ENCODE measurements at regions not wholly inside any gene's neighbourhood (a gene's known extent, or its start where the extent isn't known, plus 50 kb on each side); places are given as distances from the start of the nearest gene placed in this dataset.

DNA sequence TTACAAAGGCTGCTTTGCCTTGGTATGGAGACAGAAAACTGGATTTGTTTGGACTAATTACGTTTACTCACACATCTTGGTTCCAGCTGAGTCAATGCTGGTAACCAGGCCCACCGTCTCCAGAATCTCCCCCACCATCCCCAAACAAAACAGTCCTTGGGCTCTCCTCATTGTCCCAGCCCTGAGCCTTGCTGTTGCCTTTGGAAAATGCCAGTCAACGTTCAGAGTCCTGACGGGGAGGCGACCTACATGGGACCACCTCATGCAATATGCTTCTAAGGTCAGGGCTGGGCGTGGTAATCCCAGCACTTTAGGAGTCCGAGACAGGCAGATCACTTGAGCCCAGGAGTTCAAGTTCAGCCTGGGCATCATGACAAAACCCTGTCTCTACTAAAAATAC, 85.2 kb upstream of the IQSEC1 start:
- H3K9me3 ChIP-seq (ENCODE audit: control insufficient read depth, low read length): peaks cover 29% of the 10 kb centered on the region
- H3K36me3 ChIP-seq (ENCODE audit: control insufficient read depth, insufficient read depth, low read length): no peaks in the 10 kb centered on the region
- no peak overlapping the region for H3K9ac ChIP-seq (ENCODE audit: extremely low read depth, low read length, poor library complexity, severe bottlenecking)
- H3K27me3 ChIP-seq (ENCODE audit: control insufficient read depth, insufficient read depth, low read length, poor library complexity, severe bottlenecking): no peaks in the 10 kb centered on the region
- TF ChIP-seq, protein P1, sequence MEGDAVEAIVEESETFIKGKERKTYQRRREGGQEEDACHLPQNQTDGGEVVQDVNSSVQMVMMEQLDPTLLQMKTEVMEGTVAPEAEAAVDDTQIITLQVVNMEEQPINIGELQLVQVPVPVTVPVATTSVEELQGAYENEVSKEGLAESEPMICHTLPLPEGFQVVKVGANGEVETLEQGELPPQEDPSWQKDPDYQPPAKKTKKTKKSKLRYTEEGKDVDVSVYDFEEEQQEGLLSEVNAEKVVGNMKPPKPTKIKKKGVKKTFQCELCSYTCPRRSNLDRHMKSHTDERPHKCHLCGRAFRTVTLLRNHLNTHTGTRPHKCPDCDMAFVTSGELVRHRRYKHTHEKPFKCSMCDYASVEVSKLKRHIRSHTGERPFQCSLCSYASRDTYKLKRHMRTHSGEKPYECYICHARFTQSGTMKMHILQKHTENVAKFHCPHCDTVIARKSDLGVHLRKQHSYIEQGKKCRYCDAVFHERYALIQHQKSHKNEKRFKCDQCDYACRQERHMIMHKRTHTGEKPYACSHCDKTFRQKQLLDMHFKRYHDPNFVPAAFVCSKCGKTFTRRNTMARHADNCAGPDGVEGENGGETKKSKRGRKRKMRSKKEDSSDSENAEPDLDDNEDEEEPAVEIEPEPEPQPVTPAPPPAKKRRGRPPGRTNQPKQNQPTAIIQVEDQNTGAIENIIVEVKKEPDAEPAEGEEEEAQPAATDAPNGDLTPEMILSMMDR (conservative IDR thresholded peaks at IDR 0.05): no peak
- no peak overlapping the region for H3K4me3 ChIP-seq (ENCODE audit: low read length)
- H3K36me3 Mint-ChIP-seq (ENCODE audit: low read depth): peaks cover 4% of the 10 kb centered on the region
- H3K27ac ChIP-seq (ENCODE audit: low read depth, low read length): peak overlapping the region; percentile 19
- H3K27me3 Mint-ChIP-seq (ENCODE audit: insufficient read depth): no peaks in the 10 kb centered on the region
- DNase-seq: no peak
- H3K9me3 Mint-ChIP-seq: peaks cover 28% of the 10 kb centered on the region
- H3K27ac Mint-ChIP-seq: peak overlapping the region; percentile 87
- no peak overlapping the region for H3K4me3 Mint-ChIP-seq
- 67 to 82% methylated on average over 3 to 7 of the region's 7 CpGs for WGBS, 2 experiments (ENCODE audit: insufficient coverage in 1 of 2, insufficient read length in 1 of 2)
- H3K4me1 ChIP-seq (ENCODE audit: control insufficient read depth, insufficient read depth, low read length): peaks cover 8% of the 10 kb centered on the region
- H3K4me1 Mint-ChIP-seq: peaks cover 33% of the 10 kb centered on the region

DNA sequence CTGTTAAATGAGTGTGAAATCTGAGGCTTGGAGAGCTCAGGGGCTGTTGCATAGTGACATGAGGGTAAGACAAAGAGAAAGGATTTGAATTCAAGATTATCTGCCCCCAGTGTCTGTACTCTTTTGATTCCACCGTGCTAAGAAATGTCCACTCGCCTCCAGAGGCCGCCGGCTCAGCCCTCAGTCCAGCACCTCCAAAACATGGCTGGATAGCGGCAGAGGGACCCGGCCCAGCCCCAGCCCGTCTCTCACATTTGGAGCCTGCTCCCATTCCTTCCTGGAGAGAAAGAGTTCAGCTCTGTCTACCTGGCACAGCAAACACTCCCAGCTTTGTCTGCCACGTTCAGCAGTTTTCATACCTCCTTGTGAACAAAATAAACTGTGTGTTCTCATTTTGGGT, 84.8 kb upstream of the IQSEC1 start:
- TF ChIP-seq, protein P1 (conservative IDR thresholded peaks at IDR 0.05): no peak
- H3K9me3 Mint-ChIP-seq: peaks cover 28% of the 10 kb centered on the region
- 80 to 85% methylated on average over 7 to 8 of the region's 8 CpGs for WGBS, 2 experiments (ENCODE audit: insufficient coverage in 1 of 2, insufficient read length in 1 of 2)
- peak; percentile 58 for DNase-seq
- peaks cover 4% of the 10 kb centered on the region for H3K36me3 Mint-ChIP-seq (ENCODE audit: low read depth)
- Histone ChIP-seq H3K27ac (ENCODE audit: low read depth, low read length) (peak overlapping the region; percentile 19), H3K4me3 (ENCODE audit: low read length) (no peak overlapping the region), H3K4me1 (ENCODE audit: control insufficient read depth, insufficient read depth, low read length) (peaks cover 8% of the 10 kb centered on the region), H3K9me3 (ENCODE audit: control insufficient read depth, low read length) (peaks cover 29% of the 10 kb centered on the region), H3K27me3 (ENCODE audit: control insufficient read depth, insufficient read depth, low read length, poor library complexity, severe bottlenecking) (no peaks in the 10 kb centered on the region), H3K9ac (ENCODE audit: extremely low read depth, low read length, poor library complexity, severe bottlenecking) (no peak overlapping the region), H3K36me3 (ENCODE audit: control insufficient read depth, insufficient read depth, low read length) (no peaks in the 10 kb centered on the region)
- H3K27ac Mint-ChIP-seq: peak overlapping the region; percentile 87
- H3K4me3 Mint-ChIP-seq: no peak overlapping the region
- H3K4me1 Mint-ChIP-seq: peaks cover 32% of the 10 kb centered on the region
- H3K27me3 Mint-ChIP-seq (ENCODE audit: insufficient read depth): no peaks in the 10 kb centered on the region

DNA sequence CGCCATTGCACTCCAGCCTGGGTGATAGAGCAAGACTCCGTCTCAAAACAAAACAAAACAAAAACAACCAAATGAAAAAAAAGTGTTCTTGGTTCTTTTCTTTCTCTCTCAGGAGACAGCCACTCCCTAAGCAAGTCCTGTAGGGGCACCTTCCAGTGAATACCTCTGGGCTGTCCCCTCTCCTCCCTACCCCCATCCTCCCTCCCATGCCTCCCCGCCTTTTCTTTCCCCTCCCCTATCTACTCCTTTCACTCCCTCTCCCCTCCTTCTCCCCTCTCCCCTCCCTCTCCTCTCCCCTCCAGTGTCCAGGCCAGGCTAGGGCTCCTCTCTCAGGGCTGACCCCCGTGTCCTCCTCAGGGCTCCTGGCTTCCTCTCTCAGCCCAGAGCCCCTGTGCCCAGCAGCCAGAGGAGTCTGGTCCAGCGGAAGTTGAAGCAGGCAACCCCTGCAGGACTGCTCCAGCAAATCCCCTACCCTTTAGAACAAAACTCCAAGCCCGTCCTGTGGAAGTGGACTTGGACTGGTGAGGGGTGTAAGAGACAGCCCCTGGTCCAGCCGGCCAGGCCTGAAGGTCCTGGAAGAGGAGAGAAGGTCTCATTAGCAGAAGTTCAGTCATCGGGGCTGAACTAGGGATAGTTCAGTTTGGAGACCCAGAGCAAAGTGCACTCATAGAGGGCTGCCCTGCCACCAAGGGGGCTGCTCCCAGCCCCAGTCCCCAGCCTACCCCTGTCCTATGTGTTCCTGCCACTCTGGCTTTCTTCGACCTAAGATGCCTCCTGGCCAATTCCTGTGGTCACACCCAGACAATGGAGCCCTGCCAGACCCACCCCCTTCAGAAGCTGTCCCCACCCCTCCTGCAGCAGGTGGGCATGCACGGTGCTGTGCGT, 79.8 kb upstream of the IQSEC1 start:
- H3K27me3 Mint-ChIP-seq (ENCODE audit: insufficient read depth): no peaks in the 10 kb centered on the region
- Histone ChIP-seq H3K27ac (ENCODE audit: low read depth, low read length) (no peak overlapping the region), H3K27me3 (ENCODE audit: control insufficient read depth, insufficient read depth, low read length, poor library complexity, severe bottlenecking) (no peaks in the 10 kb centered on the region), H3K9me3 (ENCODE audit: control insufficient read depth, low read length) (peaks cover 29% of the 10 kb centered on the region), H3K9ac (ENCODE audit: extremely low read depth, low read length, poor library complexity, severe bottlenecking) (no peak overlapping the region), H3K4me3 (ENCODE audit: low read length) (no peak overlapping the region), H3K4me1 (ENCODE audit: control insufficient read depth, insufficient read depth, low read length) (peaks cover 3% of the 10 kb centered on the region), H3K36me3 (ENCODE audit: control insufficient read depth, insufficient read depth, low read length) (no peaks in the 10 kb centered on the region)
- H3K4me1 Mint-ChIP-seq: peaks cover 4% of the 10 kb centered on the region
- H3K9me3 Mint-ChIP-seq: peaks cover 29% of the 10 kb centered on the region
- TF ChIP-seq, protein P1 (conservative IDR thresholded peaks at IDR 0.05): peak; percentile 39
- no peak overlapping the region for H3K4me3 Mint-ChIP-seq
- peak; percentile 65 for DNase-seq
- H3K36me3 Mint-ChIP-seq (ENCODE audit: low read depth): peaks cover 4% of the 10 kb centered on the region
- no peak overlapping the region for H3K27ac Mint-ChIP-seq
- WGBS, 2 experiments (ENCODE audit: insufficient coverage in 1 of 2, insufficient read length in 1 of 2): 87 to 100% methylated on average over 2 to 11 of the region's 11 CpGs

Measured in endodermal cell (in vitro differentiated cells).